ENCODE measurements at regions not wholly inside any gene's neighbourhood (a gene's known extent, or its start where the extent isn't known, plus 50 kb on each side); places are given as distances from the start of the nearest gene placed in this dataset.

DNA sequence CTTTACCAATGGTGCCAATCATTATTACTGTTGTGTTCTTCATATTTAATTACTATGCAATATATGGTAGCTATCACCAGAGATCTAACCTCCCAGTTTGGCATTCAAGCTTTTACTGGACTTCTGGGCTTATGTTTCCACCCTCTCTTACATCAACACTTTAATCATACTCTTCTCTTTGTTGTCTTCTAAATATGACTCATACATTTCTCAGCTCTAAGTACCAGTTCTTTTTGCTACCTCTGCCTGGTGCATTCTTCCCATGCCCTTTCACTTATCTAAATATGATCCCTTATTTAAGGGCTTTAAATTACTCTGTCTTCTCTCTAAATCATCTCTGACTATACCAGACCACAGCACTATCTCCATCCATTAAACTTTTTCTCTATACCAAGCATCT is 246.1 kb upstream of the CCDC196 start (continued):
- TF ChIP-seq DPF2 (IDR thresholded peaks at IDR 0.05) (no peak), CREM (IDR thresholded peaks at IDR 0.05; ENCODE audit: low read depth) (no peak), PML (IDR thresholded peaks at IDR 0.05; ENCODE audit: low read length) (no peak)

DNA sequence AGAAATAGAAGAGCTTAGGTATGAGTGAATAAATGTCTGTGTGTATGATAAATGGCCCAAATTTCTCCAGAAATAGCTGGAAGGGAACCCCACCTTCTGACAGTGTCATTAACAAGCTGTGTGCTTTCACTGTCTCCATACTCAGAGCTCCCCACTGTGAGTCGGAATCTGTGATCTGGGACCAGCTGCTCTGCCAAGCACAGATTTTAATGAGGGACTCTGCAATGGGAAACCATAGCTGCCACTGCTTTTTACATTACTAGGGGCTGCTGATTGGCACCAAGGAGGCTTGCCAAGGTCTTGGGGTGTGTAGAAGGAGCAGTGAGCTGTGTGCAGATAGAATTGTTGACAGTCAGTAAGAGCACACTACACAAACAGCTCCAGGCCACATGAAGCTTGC is 244.2 kb upstream of the CCDC196 start:
- POLR2A ChIA-PET = no interaction called here
- RAD21 ChIA-PET (ENCODE audit: unreplicated experiment) = no interaction called here
- intact Hi-C loops (cut with micrococcal nuclease; ENCODE audit: unreplicated experiment) (no loop called here), in situ Hi-C loops (cut with MboI) (no loop called here)
- no peak for TF ChIP-seq HDAC2 (IDR thresholded peaks at IDR 0.05)
- no peak for TF ChIP-seq RFX5 (IDR thresholded peaks at IDR 0.05; ENCODE audit: low read depth, low read length)
- no peak for TF ChIP-seq SREBF1 (IDR thresholded peaks at IDR 0.05; ENCODE audit: low read length)
- TF ChIP-seq MEF2B (IDR thresholded peaks at IDR 0.05; ENCODE audit: partially characterized antibody, poor library complexity, severe bottlenecking) = no peak
- TF ChIP-seq NFIC (IDR thresholded peaks at IDR 0.05; ENCODE audit: low read depth, low read length) = no peak
- no peaks in the 10 kb centered on the region; a peak in 1 of 4 replicates for H3K27me3 ChIP-seq (replicated peaks in 1 of 2; ENCODE audit: control insufficient read depth in 2 of 2, insufficient read depth in 2 of 2, low read length in 1 of 2)
- H2AFZ ChIP-seq (ENCODE audit: control insufficient read depth, low read depth, low read length) = no peak overlapping the region
- H3K27ac ChIP-seq (ENCODE audit: control insufficient read depth, insufficient read depth) = no peak overlapping the region
- no peak overlapping the region for H3K4me2 ChIP-seq (ENCODE audit: control insufficient read depth, insufficient read depth)
- CTCF ChIA-PET = interaction anchor here (0.6 kb wide), 1 partner anchor 283 kb away, joined by 3 read pairs; no protein-coding TSS in a partner anchor
- no peaks in the 10 kb centered on the region for H3K36me3 ChIP-seq (ENCODE audit: control insufficient read depth in 2 of 2, insufficient read depth in 2 of 2, low read length in 1 of 2)
- H4K20me1 ChIP-seq (ENCODE audit: control insufficient read depth, insufficient read depth) = no peaks in the 10 kb centered on the region
- SMC1A ChIA-PET (ENCODE audit: uncharacterized antibody, unreplicated experiment) = interaction anchor here (0.6 to 0.9 kb wide), 2 partner anchors 23 to 241 kb away, joined by 3 read pairs; no protein-coding TSS in a partner anchor
- no TSS peak for BruUV-seq (replicated peaks)
- no peaks in the 10 kb centered on the region for H3K79me2 ChIP-seq (ENCODE audit: control insufficient read depth, insufficient read depth, low read length)
- H3K4me1 ChIP-seq (ENCODE audit: control insufficient read depth, insufficient read depth, low read length) = no peaks in the 10 kb centered on the region
- DNase-seq (ENCODE audit: low read depth, low spot score) (no peak), ATAC-seq (no peak), FAIRE-seq (no peak)
- WGBS (ENCODE audit: insufficient coverage, insufficient replicate concordance, low lambda C conversion rate, missing lambda C conversion rate) = 27% methylated on average over 1 of the region's 1 CpG
- H3K9ac ChIP-seq (ENCODE audit: control insufficient read depth, insufficient read depth, low read length) = no peak overlapping the region
- no peaks in the 10 kb centered on the region for H3K9me3 ChIP-seq (replicated peaks; ENCODE audit: control insufficient read depth, insufficient read depth, low read length)
- no peak overlapping the region for H3K4me3 ChIP-seq

GRCh38 chr14:66244834-66245233 is 241.3 kb upstream of the CCDC196 start:
- RAD21 ChIA-PET (ENCODE audit: unreplicated experiment) = no interaction called here
- Histone ChIP-seq H3K9me3 (replicated peaks; ENCODE audit: control insufficient read depth, insufficient read depth, low read length) (no peaks in the 10 kb centered on the region), H3K27me3 (replicated peaks in 1 of 2; ENCODE audit: control insufficient read depth in 2 of 2, insufficient read depth in 2 of 2, low read length in 1 of 2) (no peaks in the 10 kb centered on the region; a peak in 1 of 4 replicates), H3K4me3 (no peak overlapping the region), H3K4me1 (ENCODE audit: control insufficient read depth, insufficient read depth, low read length) (no peaks in the 10 kb centered on the region), H3K27ac (ENCODE audit: control insufficient read depth, insufficient read depth) (no peak overlapping the region), H3K9ac (ENCODE audit: control insufficient read depth, insufficient read depth, low read length) (no peak overlapping the region), H3K79me2 (ENCODE audit: control insufficient read depth, insufficient read depth, low read length) (no peaks in the 10 kb centered on the region), H2AFZ (ENCODE audit: control insufficient read depth, low read depth, low read length) (no peak overlapping the region), H3K36me3 (ENCODE audit: control insufficient read depth in 2 of 2, insufficient read depth in 2 of 2, low read length in 1 of 2) (no peaks in the 10 kb centered on the region), H4K20me1 (ENCODE audit: control insufficient read depth, insufficient read depth) (no peaks in the 10 kb centered on the region), H3K4me2 (ENCODE audit: control insufficient read depth, insufficient read depth) (no peak overlapping the region)
- ATAC-seq (no peak), DNase-seq (ENCODE audit: low read depth, low spot score) (no peak), FAIRE-seq (no peak)
- CTCF ChIA-PET = no interaction called here
- BruUV-seq (replicated peaks) = no TSS peak
- in situ Hi-C loops (cut with MboI) (no loop called here), intact Hi-C loops (cut with micrococcal nuclease; ENCODE audit: unreplicated experiment) (no loop called here)
- SMC1A ChIA-PET (ENCODE audit: uncharacterized antibody, unreplicated experiment) = interaction anchor here (0.6 kb wide), 1 partner anchor 9 kb away, joined by 3 read pairs; no protein-coding TSS in a partner anchor
- WGBS (ENCODE audit: insufficient coverage, insufficient replicate concordance, low lambda C conversion rate, missing lambda C conversion rate) = 82% methylated on average over 5 of the region's 5 CpGs
- POLR2A ChIA-PET = no interaction called here
- TF ChIP-seq FOS (IDR thresholded peaks at IDR 0.05; ENCODE audit: borderline replicate concordance, extremely low read depth, insufficient read length) (no peak), RELA (IDR thresholded peaks at IDR 0.05; ENCODE audit: borderline replicate concordance, partially characterized antibody) (no peak), SIN3A (IDR thresholded peaks at IDR 0.05; ENCODE audit: low read depth, low read length) (no peak), ZNF207 (IDR thresholded peaks at IDR 0.05; ENCODE audit: borderline replicate concordance) (no peak), NR2C1 (IDR thresholded peaks at IDR 0.05) (no peak), RAD21 (IDR thresholded peaks at IDR 0.05; ENCODE audit: insufficient read depth, low read depth, low read length) (no peak), PAX5 (IDR thresholded peaks at IDR 0.05; ENCODE audit: borderline replicate concordance, low read depth, low read length) (no peak)
- TF ChIP-seq, protein P1, sequence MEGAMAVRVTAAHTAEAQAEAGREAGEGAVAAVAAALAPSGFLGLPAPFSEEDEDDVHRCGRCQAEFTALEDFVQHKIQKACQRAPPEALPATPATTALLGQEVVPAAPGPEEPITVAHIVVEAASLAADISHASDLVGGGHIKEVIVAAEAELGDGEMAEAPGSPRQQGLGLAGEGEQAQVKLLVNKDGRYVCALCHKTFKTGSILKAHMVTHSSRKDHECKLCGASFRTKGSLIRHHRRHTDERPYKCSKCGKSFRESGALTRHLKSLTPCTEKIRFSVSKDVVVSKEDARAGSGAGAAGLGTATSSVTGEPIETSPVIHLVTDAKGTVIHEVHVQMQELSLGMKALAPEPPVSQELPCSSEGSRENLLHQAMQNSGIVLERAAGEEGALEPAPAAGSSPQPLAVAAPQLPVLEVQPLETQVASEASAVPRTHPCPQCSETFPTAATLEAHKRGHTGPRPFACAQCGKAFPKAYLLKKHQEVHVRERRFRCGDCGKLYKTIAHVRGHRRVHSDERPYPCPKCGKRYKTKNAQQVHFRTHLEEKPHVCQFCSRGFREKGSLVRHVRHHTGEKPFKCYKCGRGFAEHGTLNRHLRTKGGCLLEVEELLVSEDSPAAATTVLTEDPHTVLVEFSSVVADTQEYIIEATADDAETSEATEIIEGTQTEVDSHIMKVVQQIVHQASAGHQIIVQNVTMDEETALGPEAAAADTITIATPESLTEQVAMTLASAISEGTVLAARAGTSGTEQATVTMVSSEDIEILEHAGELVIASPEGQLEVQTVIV (IDR thresholded peaks at IDR 0.05; ENCODE audit: borderline replicate concordance, partially characterized antibody) = no peak

Measured in GM12878 (cell line).